ENCODE measurements at regions not wholly inside any gene's neighbourhood (a gene's known extent, or its start where the extent isn't known, plus 50 kb on each side); places are given as distances from the start of the nearest gene placed in this dataset.
"Not testable (repeated sequence)": the region's sequence is repeated elsewhere in the genome, so short reads cannot be mapped to it uniquely, and the experiment has no call there.

DNA sequence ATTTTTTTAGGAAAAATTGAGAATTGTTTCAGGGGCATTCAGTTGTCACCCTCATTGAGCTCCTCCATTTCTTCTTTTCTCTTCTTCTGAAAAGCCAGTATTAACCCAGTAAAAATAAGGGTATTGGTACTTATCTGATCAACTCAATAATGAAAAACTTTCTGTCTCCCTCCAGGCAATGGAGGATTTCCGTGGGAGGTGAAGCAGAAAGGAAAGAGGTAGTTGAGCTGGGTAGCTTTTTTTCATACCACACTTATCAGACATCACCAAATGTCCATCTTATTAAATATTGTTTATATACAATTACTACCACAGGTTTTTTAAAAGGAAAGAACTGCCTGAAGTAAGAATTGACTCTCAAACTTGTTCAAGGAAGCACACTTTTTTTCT is 731.1 kb upstream of the ZNF608 start:
- no peak for DNase-seq

DNA sequence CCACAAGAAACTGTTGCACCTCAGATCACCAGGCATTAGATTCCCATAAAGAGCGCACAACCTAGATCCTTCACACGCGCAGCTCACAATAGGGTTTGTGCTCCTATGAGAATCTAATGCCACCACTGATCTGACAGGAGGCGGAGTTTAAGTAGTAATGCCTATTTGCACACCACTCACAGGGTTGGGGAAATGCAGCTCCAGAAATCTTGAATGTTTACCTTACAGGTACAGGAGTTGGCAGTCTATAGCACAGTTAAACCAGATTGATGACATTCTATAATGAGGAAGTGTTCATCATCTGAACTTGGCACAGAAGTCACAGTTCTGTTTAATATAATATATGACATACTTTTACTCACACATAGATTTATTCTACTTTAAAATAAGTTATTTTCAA is 732.2 kb upstream of the ZNF608 start:
- no peak for TF ChIP-seq POLR2A (IDR thresholded peaks at IDR 0.05; ENCODE audit: low read length)
- TF ChIP-seq GATA1 (IDR thresholded peaks at IDR 0.05; ENCODE audit: low read depth, low read length): no peak
- DNase-seq: no peak

More for the DNA sequence above, 731.1 kb upstream of the ZNF608 start:
- TF ChIP-seq POLR2A (IDR thresholded peaks at IDR 0.05; ENCODE audit: low read length): no peak
- no peak for TF ChIP-seq GATA1 (IDR thresholded peaks at IDR 0.05; ENCODE audit: low read depth, low read length)

- no peak for TF ChIP-seq GATA1 (IDR thresholded peaks at IDR 0.05; ENCODE audit: low read depth, low read length)
- no peak for TF ChIP-seq POLR2A (IDR thresholded peaks at IDR 0.05; ENCODE audit: low read length)
- no peak for DNase-seq
Observed at GRCh38 chr5:125480911-125481310, 734.5 kb upstream of the ZNF608 start.

DNA sequence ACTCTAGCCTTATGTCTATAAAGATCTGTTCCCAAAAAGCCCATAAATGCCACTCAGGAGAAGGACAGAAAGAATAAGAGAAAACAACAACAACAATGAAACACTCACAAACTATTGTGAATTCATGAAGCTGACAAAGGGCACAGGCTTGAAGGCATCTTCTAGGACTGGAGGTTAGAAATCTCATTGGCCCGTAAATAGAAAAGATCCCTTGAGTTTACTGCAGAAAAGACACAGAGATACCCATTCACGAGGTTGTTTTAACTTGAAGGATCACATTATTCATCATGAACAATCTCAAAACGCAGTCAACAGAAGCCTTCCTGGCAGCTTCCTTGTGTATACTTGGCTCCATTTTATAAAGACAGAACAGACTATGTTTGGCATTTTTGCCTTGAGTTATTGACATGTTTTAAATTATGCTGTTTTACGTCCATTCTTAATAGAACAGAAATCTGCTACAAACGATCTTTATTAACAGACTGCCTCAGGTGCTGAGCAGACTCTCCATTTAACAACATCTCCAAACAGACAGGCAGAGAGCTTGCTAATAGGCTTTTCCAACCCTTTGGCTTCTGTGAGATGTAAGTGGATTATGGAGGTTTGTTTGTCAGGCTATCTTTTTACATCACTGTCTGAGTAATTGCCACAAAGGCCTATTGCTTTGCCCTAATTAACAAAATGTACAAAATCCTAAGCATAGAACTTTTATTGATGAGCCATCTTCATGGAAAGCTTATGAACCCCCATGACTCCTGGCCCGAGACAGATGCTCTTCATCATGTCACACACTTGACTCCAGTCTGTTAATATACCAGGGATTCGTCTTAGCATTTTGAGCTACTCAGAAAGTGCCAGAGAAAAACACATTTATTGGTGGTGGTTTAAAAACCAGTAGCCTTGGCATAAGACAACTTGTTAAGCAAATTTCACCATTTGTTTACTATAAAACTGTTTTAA is 735.3 kb upstream of the ZNF608 start:
- TF ChIP-seq POLR2A (IDR thresholded peaks at IDR 0.05; ENCODE audit: low read length): no peak
- no peak for TF ChIP-seq GATA1 (IDR thresholded peaks at IDR 0.05; ENCODE audit: low read depth, low read length)
- DNase-seq: no peak

- no peak for TF ChIP-seq GATA1 (IDR thresholded peaks at IDR 0.05; ENCODE audit: low read depth, low read length)
- TF ChIP-seq POLR2A (IDR thresholded peaks at IDR 0.05; ENCODE audit: low read length): no peak
- no peak for DNase-seq
Observed at GRCh38 chr5:125483609-125484008, 737.2 kb upstream of the ZNF608 start.

- DNase-seq: no peak
- TF ChIP-seq POLR2A (IDR thresholded peaks at IDR 0.05; ENCODE audit: low read length) (no peak), GATA1 (IDR thresholded peaks at IDR 0.05; ENCODE audit: low read depth, low read length) (no peak)
Observed at GRCh38 chr5:125484272-125484741, 737.9 kb upstream of the ZNF608 start.

DNA sequence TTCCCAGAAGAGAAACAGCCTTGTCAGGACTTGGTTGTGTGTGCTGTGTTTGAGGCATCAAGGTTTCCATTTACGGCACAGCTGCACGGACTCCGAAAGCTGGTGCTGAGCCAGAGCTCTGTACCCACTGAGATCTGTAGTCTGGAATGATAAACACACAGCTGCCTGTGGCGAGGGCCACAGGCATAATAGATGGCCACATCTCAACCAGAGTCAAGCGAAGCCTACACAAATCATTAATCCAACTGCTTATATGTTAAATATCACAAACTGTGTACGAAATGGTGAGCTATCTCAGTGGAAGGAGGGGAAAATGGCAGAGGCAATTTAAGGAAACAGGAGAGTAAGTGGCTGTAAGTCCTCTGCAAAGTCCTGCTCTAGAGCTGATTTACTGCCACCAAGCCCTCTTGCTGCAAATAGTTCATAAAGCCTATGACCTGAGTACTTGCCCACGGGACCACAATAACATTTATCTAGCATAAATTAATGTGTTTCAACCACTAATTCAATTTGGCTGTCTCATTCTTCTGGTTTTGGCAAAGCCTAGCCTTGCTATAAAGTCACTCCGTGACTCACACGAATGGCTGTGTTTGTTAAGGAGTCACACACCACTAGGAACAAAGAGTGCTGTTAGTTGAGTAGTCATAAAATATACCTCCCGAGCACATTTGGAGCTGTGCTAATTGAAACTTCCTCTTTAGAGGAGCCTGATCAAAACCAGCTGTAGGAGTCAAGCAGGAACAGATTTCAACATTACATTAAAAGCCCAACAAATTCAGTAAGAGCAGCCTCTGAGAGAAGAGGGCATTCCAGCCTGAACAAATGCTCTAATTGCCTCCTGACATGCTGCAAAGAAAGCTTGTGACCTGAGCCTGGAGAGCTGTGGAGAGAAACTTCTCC is 738.6 kb upstream of the ZNF608 start:
- TF ChIP-seq POLR2A (IDR thresholded peaks at IDR 0.05; ENCODE audit: low read length) (no peak), GATA1 (IDR thresholded peaks at IDR 0.05; ENCODE audit: low read depth, low read length) (no peak)
- no peak for DNase-seq

GRCh38 chr5:125485771-125486170 is 739.3 kb upstream of the ZNF608 start:
- no peak for DNase-seq
- TF ChIP-seq POLR2A (IDR thresholded peaks at IDR 0.05; ENCODE audit: low read length) (no peak), GATA1 (IDR thresholded peaks at IDR 0.05; ENCODE audit: low read depth, low read length) (no peak)

DNA sequence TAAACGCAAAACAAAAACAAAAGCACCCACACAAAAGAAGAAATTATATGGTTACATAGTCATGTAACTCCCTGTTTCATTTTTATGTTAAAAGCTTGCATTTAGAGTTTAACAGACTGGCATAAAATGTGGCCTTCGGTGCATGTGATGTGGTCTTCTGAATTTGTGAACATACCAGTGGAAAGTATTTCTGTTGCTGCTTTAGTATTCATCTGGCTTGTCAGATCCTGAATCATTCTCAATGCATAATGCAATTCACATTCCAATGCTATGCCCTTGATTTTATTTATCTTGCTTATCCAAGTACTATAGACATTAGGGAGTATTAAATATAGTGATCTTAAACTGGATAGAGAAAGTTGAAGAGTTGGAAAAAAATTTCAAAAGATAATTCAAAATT is 740.2 kb upstream of the ZNF608 start:
- no peak for DNase-seq
- TF ChIP-seq GATA1 (IDR thresholded peaks at IDR 0.05; ENCODE audit: low read depth, low read length): no peak
- no peak for TF ChIP-seq POLR2A (IDR thresholded peaks at IDR 0.05; ENCODE audit: low read length)

DNA sequence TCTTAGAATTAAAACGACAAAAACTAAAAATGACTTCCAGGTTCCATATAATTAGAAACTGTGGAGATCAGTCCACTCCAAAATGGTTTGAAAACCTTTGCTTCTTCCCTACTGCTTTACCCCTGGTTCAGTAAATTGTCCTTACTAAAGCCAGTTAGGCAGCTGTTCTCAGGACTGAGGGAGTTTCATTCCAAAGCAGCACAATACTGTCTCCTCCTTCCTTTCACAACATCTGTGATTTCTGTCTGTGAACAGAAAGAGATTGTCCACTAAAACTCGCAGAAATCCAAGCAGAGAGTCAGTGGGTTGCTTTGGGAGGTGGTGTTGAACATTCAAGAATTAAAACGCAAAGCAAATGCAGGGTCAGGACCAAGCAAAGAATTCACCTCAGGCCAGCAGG is 740.8 kb upstream of the ZNF608 start:
- no peak for DNase-seq
- TF ChIP-seq GATA1 (IDR thresholded peaks at IDR 0.05; ENCODE audit: low read depth, low read length) (no peak), POLR2A (IDR thresholded peaks at IDR 0.05; ENCODE audit: low read length) (no peak)

DNA sequence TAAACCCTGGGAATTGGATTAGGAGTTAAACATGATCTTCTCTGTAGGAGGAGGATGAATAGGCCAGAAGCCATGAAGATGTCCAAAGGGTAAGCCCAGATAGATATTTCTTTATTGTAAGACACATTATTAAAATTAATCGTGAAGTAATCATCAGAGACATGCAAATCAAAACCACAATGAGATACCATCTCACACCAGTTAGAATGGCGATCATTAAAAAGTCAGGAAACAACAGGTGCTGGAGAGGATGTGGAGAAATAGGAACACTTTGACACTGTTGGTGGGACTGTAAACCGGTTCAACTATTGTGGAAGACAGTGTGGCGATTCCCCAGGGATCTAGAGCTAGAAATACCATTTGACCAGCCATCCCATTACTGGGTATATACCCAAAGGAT is 741.2 kb upstream of the ZNF608 start:
- DNase-seq: not testable (repeated sequence)

DNA sequence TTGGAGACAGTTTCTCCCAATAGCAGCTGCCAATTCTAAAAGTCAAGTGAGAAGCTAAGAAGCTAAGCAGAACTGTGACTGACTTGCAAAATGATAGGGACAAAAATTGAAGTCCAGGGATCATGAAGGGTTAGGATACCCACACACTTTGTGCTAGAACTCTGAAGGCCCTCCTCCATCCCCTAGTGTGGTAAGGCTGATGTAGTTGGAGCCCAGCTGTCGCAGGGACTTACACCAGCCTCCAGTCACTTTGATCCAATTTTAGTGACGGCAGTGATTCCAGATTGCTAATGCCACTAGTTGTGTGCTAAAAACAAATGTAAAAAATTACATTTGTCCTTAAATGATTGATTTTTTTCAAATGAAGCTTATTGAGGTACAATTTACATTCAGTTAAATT is 742.7 kb upstream of the ZNF608 start:
- DNase-seq: no peak
- no peak for TF ChIP-seq GATA1 (IDR thresholded peaks at IDR 0.05; ENCODE audit: low read depth, low read length)
- TF ChIP-seq POLR2A (IDR thresholded peaks at IDR 0.05; ENCODE audit: low read length): no peak

DNA sequence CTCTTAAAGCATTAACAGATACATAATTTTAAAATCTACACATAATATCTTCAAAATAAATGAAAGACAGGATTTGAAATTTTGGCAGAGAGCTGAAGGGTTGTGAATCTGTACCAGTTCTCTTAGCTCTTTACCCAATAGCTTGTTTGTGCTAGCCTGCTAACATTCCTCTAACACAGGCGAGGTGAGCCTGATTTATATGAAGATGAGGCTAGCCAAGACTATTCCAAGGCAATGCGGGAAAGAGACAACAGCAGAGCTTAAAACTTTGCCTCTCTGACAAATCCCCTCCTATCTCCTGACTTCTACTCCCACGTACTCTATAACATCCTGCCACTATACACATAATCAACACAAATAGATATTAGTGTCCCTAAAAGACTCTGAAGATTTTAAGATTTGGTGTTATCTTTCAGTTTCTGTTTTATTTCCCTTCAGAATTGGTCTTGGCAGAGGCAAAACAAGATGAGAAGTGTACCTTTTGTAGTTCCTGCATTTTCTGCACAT is 745.6 kb upstream of the ZNF608 start:
- TF ChIP-seq GATA1 (IDR thresholded peaks at IDR 0.05; ENCODE audit: low read depth, low read length) (no peak), POLR2A (IDR thresholded peaks at IDR 0.05; ENCODE audit: low read length) (no peak)
- no peak for DNase-seq

DNA sequence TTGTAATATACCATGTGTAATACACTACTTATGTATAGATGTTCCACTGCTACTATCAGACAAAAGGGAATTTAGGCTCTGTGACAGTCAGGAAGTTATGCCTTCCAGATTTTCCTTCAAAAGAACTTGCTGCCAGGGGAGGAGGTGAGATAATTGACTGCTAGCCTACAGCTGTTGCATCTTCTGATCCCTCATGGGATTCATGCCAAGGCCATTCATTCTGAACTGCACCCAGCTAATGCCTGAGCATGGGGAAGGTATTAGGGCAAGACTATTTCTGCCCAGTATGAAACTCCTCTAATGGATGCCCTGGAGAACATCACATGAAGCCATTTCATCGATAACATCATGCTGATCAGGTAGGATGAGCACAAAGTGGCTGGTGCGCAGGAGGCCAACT is 746.5 kb upstream of the ZNF608 start:
- TF ChIP-seq GATA1 (IDR thresholded peaks at IDR 0.05; ENCODE audit: low read depth, low read length) (no peak), POLR2A (IDR thresholded peaks at IDR 0.05; ENCODE audit: low read length) (no peak)
- no peak for DNase-seq

All from erythroblast (primary cell).